Endothelial cell of umbilical vein (primary cell): ENCODE measurements at regions not wholly inside any gene's neighbourhood (a gene's known extent, or its start where the extent isn't known, plus 50 kb on each side); places are given as distances from the start of the nearest gene placed in this dataset.

Experiments
- BruUV-seq: library from RNA; stranded (reverse); fragments of 400-500 nt; replicated peaks from 2 replicates; lab custom pipeline; 2021; lab: Mats Ljungman, UMichigan
- CTCF ChIA-PET: fragments of 300-600, 350-600 bp; sonication (Branson Sonifier 250); formaldehyde crosslinking; loops from one replicate; lab custom pipeline; 2021; ENCODE audit warnings: antibody characterized with exemption, inconsistent platforms; lab: Charles Lee
- POLR2A ChIA-PET: fragments of 300-600, 350-600 bp; sonication (Branson Sonifier 250); formaldehyde crosslinking; loops from one replicate; lab custom pipeline; 2021; ENCODE audit warnings: antibody characterized with exemption, inconsistent platforms; lab: Charles Lee
- DNase-seq: peaks from one replicate; pipeline ENCODE4 v3.0.0-alpha.2; 2011; ENCODE audit warnings: low read depth, low spot score
- FAIRE-seq: peaks from 2 replicates; lab custom pipeline; 2011; peaks lifted over from hg19 to GRCh38; lab: Jason Lieb, UNC
- H2AFZ ChIP-seq: 2 replicates; pipeline ENCODE4 v1.6.0; 2012; ENCODE audit warnings: low read depth, low read length, control low read depth, inconsistent platforms
- H3K27ac ChIP-seq: 2 replicates; pipeline ENCODE4 v1.5.1; 2011; ENCODE audit warnings: low read depth, mild to moderate bottlenecking, control low read depth, low read length, moderate library complexity; ENCODE audit not compliant: insufficient read depth
- H3K27me3 ChIP-seq, 2 experiments: 2 replicates each; pipeline versions ENCODE4 v1.6.0 to v1.6.1; 2011; ENCODE audit warnings: low read length in 2 of 2, mixed read lengths in 1 of 2; ENCODE audit not compliant: control insufficient read depth in 2 of 2, insufficient read depth in 2 of 2
- H3K36me3 ChIP-seq, 2 experiments: 2 replicates in 1 of 2; 3 replicates in 1 of 2; pipeline ENCODE4 v1.5.1; 2011; ENCODE audit warnings: low read length in 2 of 2, mild to moderate bottlenecking in 1 of 2, moderate library complexity in 1 of 2; ENCODE audit not compliant: control insufficient read depth in 2 of 2, insufficient read depth in 2 of 2; ENCODE audit errors: extremely low read depth in 1 of 2
- H3K4me1 ChIP-seq: 3 replicates; pipeline ENCODE4 v1.5.1; 2011; ENCODE audit warnings: mild to moderate bottlenecking, low read length; ENCODE audit not compliant: control insufficient read depth, insufficient read depth; ENCODE audit errors: extremely low read depth
- H3K4me2 ChIP-seq: 2 replicates; pipeline ENCODE4 v1.6.1; 2011; ENCODE audit warnings: low read length, control low read depth, mixed read lengths; ENCODE audit not compliant: insufficient read depth
- H3K4me3 ChIP-seq, 3 experiments: fragments of 200-600 bp in 1 of 3; sonication (generic), shearing (Covaris generic) in 1 of 3; replicated peaks in 1 of 3; 2 replicates each; pipeline ENCODE4 v1.5.1; 2011 to 2016; ENCODE audit warnings: control low read depth in 3 of 3, low read length in 3 of 3, mild to moderate bottlenecking in 2 of 3, inconsistent platforms in 1 of 3, low read depth in 1 of 3, moderate library complexity in 1 of 3; ENCODE audit not compliant: insufficient read depth in 1 of 3
- H3K79me2 ChIP-seq: 2 replicates; pipeline ENCODE4 v1.6.0; 2012; ENCODE audit warnings: low read length, inconsistent platforms; ENCODE audit not compliant: control insufficient read depth, insufficient read depth
- H3K9ac ChIP-seq: replicated peaks from 2 replicates; pipeline ENCODE3; 2011; ENCODE audit warnings: low read length, control low read depth; ENCODE audit not compliant: insufficient read depth; ENCODE audit errors: extremely low read depth
- H3K9me1 ChIP-seq: replicated peaks from 3 replicates; pipeline ENCODE4 v1.6.0; 2011; ENCODE audit warnings: mild to moderate bottlenecking, low read length; ENCODE audit not compliant: control insufficient read depth, insufficient read depth; ENCODE audit errors: extremely low read depth
- H3K9me3 ChIP-seq: replicated peaks from 2 replicates; pipeline ENCODE4 v1.5.1; 2012; ENCODE audit warnings: low read length, inconsistent platforms; ENCODE audit not compliant: control insufficient read depth, insufficient read depth
- H4K20me1 ChIP-seq: replicated peaks from 2 replicates; pipeline ENCODE3; 2011; ENCODE audit warnings: mild to moderate bottlenecking, low read length; ENCODE audit not compliant: control insufficient read depth, insufficient read depth; ENCODE audit errors: extremely low read depth
- EZH2 ChIP-seq: IDR thresholded peaks from 2 replicates; pipeline ENCODE4 v1.6.1; 2012; ENCODE audit warnings: borderline replicate concordance, low read depth, mild to moderate bottlenecking, moderate library complexity, low read length, inconsistent platforms; ENCODE audit not compliant: severe bottlenecking
- FOS ChIP-seq: IDR thresholded peaks from 2 replicates; pipeline ENCODE4 v1.6.1; 2011; ENCODE audit warnings: mild to moderate bottlenecking, low read length, moderate library complexity, borderline replicate concordance; ENCODE audit not compliant: insufficient read depth
- JUN ChIP-seq: IDR thresholded peaks from 2 replicates; pipeline ENCODE4 v1.6.1; 2011; ENCODE audit warnings: borderline replicate concordance, low read depth; ENCODE audit not compliant: insufficient read length, insufficient read depth
- dilution Hi-C: fragments of 300-500 bp; cut with MboI; formaldehyde crosslinking; loops from one replicate; pipeline ENCODE4 v1.15.0; 2019; ENCODE audit warnings: low sequenced_read_pairs; ENCODE audit not compliant: extremely low pct_ligation_motif_present
- intact Hi-C: fragments of 100-400 bp; cut with micrococcal nuclease; formaldehyde crosslinking; loops from one replicate; pipeline ENCODE4 v1.10.0; 2022
- TF ChIP-seq, protein P1 (sequence below), 2 donors: IDR thresholded peaks; 1 replicate in 1 of 2; 2 replicates in 1 of 2; pipeline ENCODE4 v1.5.1; 2011; ENCODE audit warnings: low read length in 2 of 2, mild to moderate bottlenecking in 2 of 2, moderate library complexity in 2 of 2, control low read depth in 1 of 2, inconsistent platforms in 1 of 2, low read depth in 1 of 2; ENCODE audit not compliant: insufficient read depth in 1 of 2; ENCODE audit errors: extremely low read depth in 1 of 2

DNA sequence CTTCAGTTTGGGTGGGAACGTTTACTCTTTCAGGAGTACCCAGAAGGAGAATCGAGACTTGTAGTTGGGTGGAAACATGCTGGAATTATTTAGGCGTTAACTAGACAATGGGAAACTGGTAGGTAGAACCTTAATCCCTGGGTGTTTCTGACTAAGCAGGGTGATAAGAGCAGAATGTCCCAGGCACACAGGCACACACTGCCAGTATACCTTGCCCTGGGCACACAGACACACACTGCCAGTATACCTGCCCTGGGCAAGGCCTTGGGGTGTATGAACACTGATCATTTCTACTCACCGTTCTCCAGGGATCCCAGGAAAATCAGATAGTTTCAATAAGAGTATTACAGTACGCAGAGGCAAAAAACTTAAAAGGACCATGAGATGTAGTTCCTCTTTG lies 115.5 kb downstream of the SNAPC1 start:
- H3K79me2 ChIP-seq = no peaks in the 10 kb centered on the region
- H3K4me2 ChIP-seq = no peak overlapping the region
- H3K9me1 ChIP-seq = no peaks in the 10 kb centered on the region
- H3K27me3 ChIP-seq = peaks cover 10 to 34% of the 10 kb centered on the region in 2 experiments
- H3K4me1 ChIP-seq = no peaks in the 10 kb centered on the region
- H3K4me3 ChIP-seq = no peak overlapping the region
- no peaks in the 10 kb centered on the region for H3K36me3 ChIP-seq
- no peaks in the 10 kb centered on the region for H4K20me1 ChIP-seq
- H3K27ac ChIP-seq = no peak overlapping the region
- DNase-seq = no peak
- no peaks in the 10 kb centered on the region for H3K9me3 ChIP-seq
- no peak overlapping the region for H3K9ac ChIP-seq
- ChIA-PET CTCF (no interaction called here), POLR2A (no interaction called here)
- intact Hi-C loops (no loop called here), dilution Hi-C loops (no loop called here)
- TF ChIP-seq FOS = no peak
- TF ChIP-seq, protein P1, sequence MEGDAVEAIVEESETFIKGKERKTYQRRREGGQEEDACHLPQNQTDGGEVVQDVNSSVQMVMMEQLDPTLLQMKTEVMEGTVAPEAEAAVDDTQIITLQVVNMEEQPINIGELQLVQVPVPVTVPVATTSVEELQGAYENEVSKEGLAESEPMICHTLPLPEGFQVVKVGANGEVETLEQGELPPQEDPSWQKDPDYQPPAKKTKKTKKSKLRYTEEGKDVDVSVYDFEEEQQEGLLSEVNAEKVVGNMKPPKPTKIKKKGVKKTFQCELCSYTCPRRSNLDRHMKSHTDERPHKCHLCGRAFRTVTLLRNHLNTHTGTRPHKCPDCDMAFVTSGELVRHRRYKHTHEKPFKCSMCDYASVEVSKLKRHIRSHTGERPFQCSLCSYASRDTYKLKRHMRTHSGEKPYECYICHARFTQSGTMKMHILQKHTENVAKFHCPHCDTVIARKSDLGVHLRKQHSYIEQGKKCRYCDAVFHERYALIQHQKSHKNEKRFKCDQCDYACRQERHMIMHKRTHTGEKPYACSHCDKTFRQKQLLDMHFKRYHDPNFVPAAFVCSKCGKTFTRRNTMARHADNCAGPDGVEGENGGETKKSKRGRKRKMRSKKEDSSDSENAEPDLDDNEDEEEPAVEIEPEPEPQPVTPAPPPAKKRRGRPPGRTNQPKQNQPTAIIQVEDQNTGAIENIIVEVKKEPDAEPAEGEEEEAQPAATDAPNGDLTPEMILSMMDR (IDR thresholded peaks at IDR 0.05; ENCODE audit: extremely low read depth in 1 of 2, insufficient read depth in 1 of 2, low read depth in 1 of 2, low read length in 2 of 2) = no peak
- FAIRE-seq = no peak
- no TSS peak for BruUV-seq
- H2AFZ ChIP-seq = no peak overlapping the region

DNA sequence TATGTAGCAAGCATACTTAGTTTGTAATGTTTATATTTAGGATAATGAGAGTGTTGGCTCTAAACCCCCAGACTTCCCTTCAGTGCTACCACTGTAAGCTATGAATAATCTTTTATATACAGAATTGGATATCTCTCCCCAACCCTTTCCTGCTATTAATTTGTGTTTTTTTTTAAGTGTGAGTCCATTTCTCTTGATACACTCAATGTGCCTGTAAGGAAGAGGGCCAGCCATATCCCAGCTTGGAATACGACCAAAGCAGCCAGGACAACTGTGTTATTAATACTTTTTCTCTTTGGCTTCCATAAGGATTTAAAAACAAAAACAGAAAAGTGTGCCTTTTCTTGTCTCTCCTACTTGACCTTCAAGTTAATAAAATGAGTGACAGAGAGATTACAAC lies 116.7 kb downstream of the SNAPC1 start:
- BruUV-seq = no TSS peak
- no peak overlapping the region for H3K4me3 ChIP-seq
- peaks cover 12 to 32% of the 10 kb centered on the region in 2 experiments for H3K27me3 ChIP-seq
- H4K20me1 ChIP-seq = no peaks in the 10 kb centered on the region
- CTCF ChIA-PET = no interaction called here
- no peak overlapping the region for H3K9ac ChIP-seq
- H3K9me1 ChIP-seq = no peaks in the 10 kb centered on the region
- dilution Hi-C loops = no loop called here
- H3K36me3 ChIP-seq = no peaks in the 10 kb centered on the region
- H3K27ac ChIP-seq = no peak overlapping the region
- POLR2A ChIA-PET = no interaction called here
- intact Hi-C loops = no loop called here
- H3K9me3 ChIP-seq = no peaks in the 10 kb centered on the region
- no peak overlapping the region for H2AFZ ChIP-seq
- H3K4me1 ChIP-seq = no peaks in the 10 kb centered on the region
- TF ChIP-seq JUN (no peak), FOS (no peak), EZH2 (no peak)
- FAIRE-seq (no peak), DNase-seq (no peak)
- no peaks in the 10 kb centered on the region for H3K79me2 ChIP-seq
- no peak overlapping the region for H3K4me2 ChIP-seq
